ENCODE measurements at regions not wholly inside any gene's neighbourhood (a gene's known extent, or its start where the extent isn't known, plus 50 kb on each side); places are given as distances from the start of the nearest gene placed in this dataset.
"Not testable (repeated sequence)": the region's sequence is repeated elsewhere in the genome, so short reads cannot be mapped to it uniquely, and the experiment has no call there.

DNA sequence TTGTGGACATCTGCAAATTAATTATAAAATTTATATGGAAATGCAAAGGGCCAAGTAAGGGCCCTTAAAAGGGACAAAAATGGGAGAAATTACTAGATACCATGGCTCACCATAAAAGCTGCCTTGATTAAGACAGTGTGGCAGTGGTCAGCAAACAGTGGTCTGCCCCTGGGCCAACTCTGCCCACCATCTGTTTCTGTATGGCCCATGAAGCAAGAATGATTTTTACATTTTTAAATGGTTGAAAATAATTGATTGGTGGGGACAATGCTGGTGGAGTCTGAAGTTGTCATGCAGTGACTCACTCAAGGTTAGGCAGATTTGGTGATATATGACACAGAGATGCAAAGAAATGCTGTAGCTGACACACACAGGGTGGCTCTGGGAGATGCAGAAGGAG is 295.6 kb downstream of the RTP5 start:
- DNase-seq = not testable (repeated sequence)

DNA sequence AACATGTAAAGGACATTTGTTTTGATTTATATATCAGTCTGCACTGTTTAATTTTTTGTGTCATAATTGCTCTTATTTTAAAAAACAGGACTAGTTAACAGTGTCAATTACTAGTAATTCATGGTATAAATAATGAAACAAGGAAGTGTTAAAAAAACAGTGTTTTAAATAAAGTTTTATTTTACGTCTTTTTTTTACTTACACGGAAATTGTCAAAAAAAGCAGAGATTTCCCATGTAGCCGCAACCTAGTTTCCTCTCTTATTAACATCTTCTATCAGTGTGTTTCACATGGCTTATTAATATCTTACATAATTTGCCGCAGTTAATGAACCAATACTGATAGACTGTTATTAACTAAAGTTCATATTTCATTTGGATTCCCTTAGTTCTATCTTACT is 301.8 kb downstream of the RTP5 start:
- not testable (repeated sequence) for DNase-seq

All from NCI-H526 (cell line).